ENCODE measurements at regions not wholly inside any gene's neighbourhood (a gene's known extent, or its start where the extent isn't known, plus 50 kb on each side); places are given as distances from the start of the nearest gene placed in this dataset.

- peak; percentile 76 for TF ChIP-seq CTCF (conservative IDR thresholded peaks at IDR 0.05; ENCODE audit: low read depth, low read length)
- no peak for TF ChIP-seq EZH2 (IDR thresholded peaks at IDR 0.05; ENCODE audit: borderline replicate concordance, low read depth, low read length, poor library complexity, severe bottlenecking)
Observed at GRCh38 chr5:112551419-112552032, 132.4 kb upstream of the EPB41L4A start.

All from A673 (cell line).